Glutamatergic neuron (in vitro differentiated cells): ENCODE measurements at regions not wholly inside any gene's neighbourhood (a gene's known extent, or its start where the extent isn't known, plus 50 kb on each side); places are given as distances from the start of the nearest gene placed in this dataset.

Experiments
- DNase-seq: peaks from one replicate; pipeline ENCODE4 v3.0.0; 2022
- H3K27ac Mint-ChIP-seq: one replicate; pipeline ENCODE4 v1.8.0; 2020; ENCODE audit warnings: mild to moderate bottlenecking, mixed read lengths, inconsistent platforms; ENCODE audit not compliant: unreplicated experiment
- H3K27me3 Mint-ChIP-seq: one replicate; pipeline ENCODE4 v1.8.0; 2020; ENCODE audit warnings: mild to moderate bottlenecking, moderate library complexity, mixed read lengths, inconsistent platforms; ENCODE audit not compliant: unreplicated experiment
- H3K36me3 Mint-ChIP-seq: one replicate; pipeline ENCODE4 v1.8.0; 2020; ENCODE audit warnings: mild to moderate bottlenecking, mixed read lengths, inconsistent platforms; ENCODE audit not compliant: unreplicated experiment
- H3K4me1 Mint-ChIP-seq: one replicate; pipeline ENCODE4 v1.8.0; 2020; ENCODE audit warnings: mild to moderate bottlenecking, low read depth, mixed read lengths, inconsistent platforms; ENCODE audit not compliant: unreplicated experiment
- H3K4me3 Mint-ChIP-seq: one replicate; pipeline ENCODE4 v1.8.0; 2020; ENCODE audit warnings: mild to moderate bottlenecking, mixed read lengths, inconsistent platforms; ENCODE audit not compliant: unreplicated experiment
- H3K9me3 Mint-ChIP-seq: one replicate; pipeline ENCODE4 v1.8.0; 2020; ENCODE audit warnings: mild to moderate bottlenecking, moderate library complexity, mixed read lengths, inconsistent platforms; ENCODE audit not compliant: unreplicated experiment
- TF ChIP-seq, protein P1 (sequence below): fragments of 200-600 bp; sonication (generic); IDR thresholded peaks from one replicate; pipeline ENCODE4 v1.5.0; 2021; ENCODE audit not compliant: partially characterized antibody, unreplicated experiment

GRCh38 chr10:127826154-127826725 lies 66.5 kb downstream of the CLRN3 start:
- peaks cover 12% of the 10 kb centered on the region for H3K36me3 Mint-ChIP-seq
- no peak for DNase-seq
- H3K27ac Mint-ChIP-seq = no peak overlapping the region
- TF ChIP-seq, protein P1, sequence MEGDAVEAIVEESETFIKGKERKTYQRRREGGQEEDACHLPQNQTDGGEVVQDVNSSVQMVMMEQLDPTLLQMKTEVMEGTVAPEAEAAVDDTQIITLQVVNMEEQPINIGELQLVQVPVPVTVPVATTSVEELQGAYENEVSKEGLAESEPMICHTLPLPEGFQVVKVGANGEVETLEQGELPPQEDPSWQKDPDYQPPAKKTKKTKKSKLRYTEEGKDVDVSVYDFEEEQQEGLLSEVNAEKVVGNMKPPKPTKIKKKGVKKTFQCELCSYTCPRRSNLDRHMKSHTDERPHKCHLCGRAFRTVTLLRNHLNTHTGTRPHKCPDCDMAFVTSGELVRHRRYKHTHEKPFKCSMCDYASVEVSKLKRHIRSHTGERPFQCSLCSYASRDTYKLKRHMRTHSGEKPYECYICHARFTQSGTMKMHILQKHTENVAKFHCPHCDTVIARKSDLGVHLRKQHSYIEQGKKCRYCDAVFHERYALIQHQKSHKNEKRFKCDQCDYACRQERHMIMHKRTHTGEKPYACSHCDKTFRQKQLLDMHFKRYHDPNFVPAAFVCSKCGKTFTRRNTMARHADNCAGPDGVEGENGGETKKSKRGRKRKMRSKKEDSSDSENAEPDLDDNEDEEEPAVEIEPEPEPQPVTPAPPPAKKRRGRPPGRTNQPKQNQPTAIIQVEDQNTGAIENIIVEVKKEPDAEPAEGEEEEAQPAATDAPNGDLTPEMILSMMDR = no peak
- H3K4me1 Mint-ChIP-seq = no peaks in the 10 kb centered on the region
- peaks cover 8% of the 10 kb centered on the region for H3K9me3 Mint-ChIP-seq
- no peak overlapping the region for H3K4me3 Mint-ChIP-seq
- H3K27me3 Mint-ChIP-seq = peaks cover 2% of the 10 kb centered on the region

DNA sequence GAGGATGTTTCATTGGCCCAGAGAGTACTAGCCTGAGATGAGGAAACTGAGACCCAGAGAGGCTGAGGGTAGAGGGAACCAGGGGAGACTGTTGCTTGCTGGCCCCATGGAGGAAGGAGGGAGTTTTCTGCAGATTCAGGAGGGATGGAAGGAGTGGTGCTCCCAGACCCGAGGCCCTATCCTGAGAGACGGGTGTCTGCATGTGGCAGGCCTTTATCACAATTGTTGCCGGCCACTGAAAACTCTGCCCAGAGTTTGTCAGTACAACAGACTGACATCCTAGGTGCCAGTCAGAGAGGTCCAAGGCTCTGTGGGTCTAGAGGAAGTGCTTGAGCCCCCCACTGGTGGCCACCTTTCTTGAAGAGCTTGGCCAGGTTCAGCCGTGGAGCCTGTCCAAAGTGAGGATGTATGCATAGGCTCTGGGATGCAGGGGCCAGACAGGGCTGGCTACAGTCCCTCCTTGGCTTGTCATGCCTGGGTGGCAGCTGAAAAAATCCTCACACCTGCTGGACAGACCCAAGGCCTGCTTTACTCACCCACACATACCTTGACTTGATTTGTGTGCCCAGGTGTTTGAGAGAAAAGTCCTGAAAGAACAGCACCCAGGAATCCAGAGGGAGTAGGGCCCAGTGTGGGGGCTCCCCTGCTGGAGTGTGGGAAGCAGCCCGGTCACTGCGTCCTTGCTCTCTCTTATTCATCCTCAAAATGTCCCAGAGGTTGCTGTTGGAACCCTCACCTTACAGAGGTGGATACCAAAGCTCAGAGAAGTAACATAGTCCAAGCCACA lies 65.2 kb downstream of the CLRN3 start:
- TF ChIP-seq, protein P1 = no peak

More for the DNA sequence above, 65.2 kb downstream of the CLRN3 start:
- Mint-ChIP-seq H3K4me3 (no peak overlapping the region), H3K9me3 (peaks cover 5% of the 10 kb centered on the region), H3K4me1 (no peaks in the 10 kb centered on the region), H3K27me3 (peaks cover 2% of the 10 kb centered on the region), H3K27ac (no peak overlapping the region), H3K36me3 (peaks cover 9% of the 10 kb centered on the region)
- no peak for DNase-seq
